Erythroblast (primary cell): ENCODE measurements at regions not wholly inside any gene's neighbourhood (a gene's known extent, or its start where the extent isn't known, plus 50 kb on each side); places are given as distances from the start of the nearest gene placed in this dataset.

Experiments
- GATA1 ChIP-seq: IDR thresholded peaks from 2 replicates; pipeline ENCODE4 v1.6.1; 2011; ENCODE audit warnings: low read depth, mild to moderate bottlenecking, control low read depth, low read length, moderate library complexity
- POLR2A ChIP-seq: IDR thresholded peaks from 2 replicates; pipeline ENCODE4 v1.6.1; 2011; ENCODE audit warnings: mild to moderate bottlenecking, low read length

DNA sequence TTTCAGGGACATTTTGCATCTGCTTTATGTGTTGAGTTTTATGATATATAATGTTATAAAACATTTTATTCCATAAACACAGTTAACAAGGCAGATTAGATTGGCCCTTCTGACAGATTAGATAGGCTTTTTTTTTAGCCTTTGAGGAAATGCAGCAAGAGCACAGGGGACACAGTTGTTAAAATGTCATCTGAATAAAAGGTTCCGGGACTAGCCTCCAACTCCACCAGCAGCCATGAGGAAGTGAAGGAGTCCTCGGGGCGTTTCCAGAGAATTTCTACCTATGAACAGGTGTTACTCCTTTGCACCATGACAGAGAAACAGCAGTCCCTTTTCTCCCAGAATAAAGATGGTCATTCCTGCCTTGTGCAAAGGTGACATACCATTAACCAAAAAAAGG lies 167.8 kb upstream of the KBTBD8 start:
- TF ChIP-seq POLR2A (no peak), GATA1 (no peak)
